CD14-positive monocyte (primary cell): ENCODE measurements at regions not wholly inside any gene's neighbourhood (a gene's known extent, or its start where the extent isn't known, plus 50 kb on each side); places are given as distances from the start of the nearest gene placed in this dataset.

Source experiments
- DNase-seq, 3 donors: peaks; one replicate each; pipeline ENCODE4 v3.0.0-alpha.2; 2011 to 2022
- H2AFZ ChIP-seq: 2 replicates; pipeline ENCODE4 v1.6.0; 2012; ENCODE audit warnings: mild to moderate bottlenecking, low read depth, low read length, inconsistent platforms; ENCODE audit not compliant: insufficient read depth, poor library complexity, severe bottlenecking
- H3K27ac ChIP-seq, 2 donors: 1 replicate in 1 of 2; 2 replicates in 1 of 2; pipeline ENCODE4 v1.5.1; 2012 to 2013; ENCODE audit warnings: low read length in 2 of 2, control low read depth in 1 of 2, inconsistent platforms in 1 of 2, low read depth in 1 of 2, mild to moderate bottlenecking in 1 of 2
- H3K27me3 ChIP-seq, 2 donors: one replicate each; pipeline versions ENCODE4 v1.6.0 to v1.6.1; 2011 to 2013; ENCODE audit warnings: low read length in 2 of 2; ENCODE audit not compliant: control insufficient read depth in 2 of 2, insufficient read depth in 2 of 2
- H3K36me3 ChIP-seq, 2 donors: replicated peaks in 1 of 2; 1 replicate in 1 of 2; 2 replicates in 1 of 2; pipeline versions ENCODE4 v1.5.1 to v1.6.1; 2012 to 2013; ENCODE audit warnings: low read length in 2 of 2, control low read depth in 1 of 2, inconsistent platforms in 1 of 2, mild to moderate bottlenecking in 1 of 2; ENCODE audit not compliant: insufficient read depth in 2 of 2, control insufficient read depth in 1 of 2
- H3K4me1 ChIP-seq, 2 donors: 1 replicate in 1 of 2; 2 replicates in 1 of 2; pipeline versions ENCODE4 v1.5.1 to v1.6.1; 2012 to 2013; ENCODE audit warnings: low read length in 2 of 2, control low read depth in 1 of 2, inconsistent platforms in 1 of 2, mild to moderate bottlenecking in 1 of 2, moderate library complexity in 1 of 2; ENCODE audit not compliant: insufficient read depth in 2 of 2, control insufficient read depth in 1 of 2
- H3K4me2 ChIP-seq: replicated peaks from 2 replicates; pipeline ENCODE3; 2012; ENCODE audit warnings: low read length, moderate library complexity, mild to moderate bottlenecking; ENCODE audit not compliant: poor library complexity, severe bottlenecking; ENCODE audit errors: extremely low read depth
- H3K4me3 ChIP-seq, 3 experiments: fragments of 200-600 bp in 1 of 3; sonication (generic) in 1 of 3; replicated peaks in 1 of 3; 1 replicate in 2 of 3; 2 replicates in 1 of 3; pipeline ENCODE4 v1.5.1; 2011 to 2013; ENCODE audit warnings: low read length in 3 of 3, mild to moderate bottlenecking in 3 of 3, control low read depth in 2 of 3, low read depth in 2 of 3, inconsistent platforms in 1 of 3, moderate library complexity in 1 of 3
- H3K79me2 ChIP-seq: 2 replicates; pipeline ENCODE4 v1.6.0; 2012; ENCODE audit warnings: mild to moderate bottlenecking, control low read depth, inconsistent platforms, low read length, moderate library complexity; ENCODE audit not compliant: insufficient read depth
- H3K9ac ChIP-seq: 2 replicates; pipeline ENCODE4 v1.6.0; 2017; ENCODE audit warnings: low read length, mild to moderate bottlenecking; ENCODE audit not compliant: insufficient read depth, poor library complexity, severe bottlenecking
- H3K9me3 ChIP-seq, 2 donors: replicated peaks in 1 of 2; 1 replicate in 1 of 2; 2 replicates in 1 of 2; pipeline versions ENCODE4 v1.5.1 to v1.6.1; 2012 to 2013; ENCODE audit warnings: low read length in 2 of 2, control low read depth in 1 of 2; ENCODE audit not compliant: control insufficient read depth in 1 of 2, insufficient read depth in 1 of 2
- H4K20me1 ChIP-seq: 2 replicates; pipeline ENCODE4 v1.6.0; 2012; ENCODE audit warnings: mild to moderate bottlenecking, low read length, control low read depth, moderate library complexity; ENCODE audit not compliant: insufficient read depth
- H3K27ac Mint-ChIP-seq, 7 donors: one replicate each; pipeline ENCODE4 v1.8.0; 2020; ENCODE audit warnings: mild to moderate bottlenecking in 7 of 7, mixed read lengths in 7 of 7, moderate library complexity in 6 of 7, inconsistent platforms in 2 of 7
- H3K27me3 Mint-ChIP-seq, 3 donors: one replicate each; pipeline ENCODE4 v1.8.0; 2021 to 2022; ENCODE audit warnings: low read depth in 3 of 3, mild to moderate bottlenecking in 3 of 3, mixed read lengths in 3 of 3, moderate library complexity in 3 of 3, inconsistent platforms in 1 of 3
- H3K36me3 Mint-ChIP-seq, 2 donors: one replicate each; pipeline ENCODE4 v1.8.0; 2020; ENCODE audit warnings: mixed read lengths in 2 of 2, inconsistent platforms in 1 of 2, mild to moderate bottlenecking in 1 of 2
- H3K4me1 Mint-ChIP-seq: one replicate; pipeline ENCODE4 v1.8.0; 2020; ENCODE audit warnings: mild to moderate bottlenecking, mixed read lengths
- H3K4me3 Mint-ChIP-seq, 2 donors: one replicate each; pipeline ENCODE4 v1.8.0; 2020; ENCODE audit warnings: mild to moderate bottlenecking in 2 of 2, mixed read lengths in 2 of 2, moderate library complexity in 1 of 2
- H3K9me3 Mint-ChIP-seq, 7 donors: one replicate each; pipeline ENCODE4 v1.8.0; 2020 to 2022; ENCODE audit warnings: mixed read lengths in 7 of 7, mild to moderate bottlenecking in 6 of 7, moderate library complexity in 6 of 7, inconsistent platforms in 2 of 7
- WGBS: methylation state at CpG from one replicate; pipeline ENCODE4 v1.1.5; 2013; ENCODE audit warnings: missing lambda C conversion rate; ENCODE audit not compliant: insufficient coverage; 5-methylcytosine and 5-hydroxymethylcytosine counted together
- intact Hi-C, 2 donors: fragments of 100-400 bp; cut with micrococcal nuclease; formaldehyde crosslinking; loops; one replicate each; pipeline versions ENCODE4 v1.15.0 to v1.15.1; 2023
- TF ChIP-seq, protein P1 (sequence below): fragments of 200-600 bp; IDR thresholded peaks from one replicate; pipeline ENCODE4 v1.8.0; 2022; ENCODE audit warnings: antibody characterized with exemption, mild to moderate bottlenecking

DNA sequence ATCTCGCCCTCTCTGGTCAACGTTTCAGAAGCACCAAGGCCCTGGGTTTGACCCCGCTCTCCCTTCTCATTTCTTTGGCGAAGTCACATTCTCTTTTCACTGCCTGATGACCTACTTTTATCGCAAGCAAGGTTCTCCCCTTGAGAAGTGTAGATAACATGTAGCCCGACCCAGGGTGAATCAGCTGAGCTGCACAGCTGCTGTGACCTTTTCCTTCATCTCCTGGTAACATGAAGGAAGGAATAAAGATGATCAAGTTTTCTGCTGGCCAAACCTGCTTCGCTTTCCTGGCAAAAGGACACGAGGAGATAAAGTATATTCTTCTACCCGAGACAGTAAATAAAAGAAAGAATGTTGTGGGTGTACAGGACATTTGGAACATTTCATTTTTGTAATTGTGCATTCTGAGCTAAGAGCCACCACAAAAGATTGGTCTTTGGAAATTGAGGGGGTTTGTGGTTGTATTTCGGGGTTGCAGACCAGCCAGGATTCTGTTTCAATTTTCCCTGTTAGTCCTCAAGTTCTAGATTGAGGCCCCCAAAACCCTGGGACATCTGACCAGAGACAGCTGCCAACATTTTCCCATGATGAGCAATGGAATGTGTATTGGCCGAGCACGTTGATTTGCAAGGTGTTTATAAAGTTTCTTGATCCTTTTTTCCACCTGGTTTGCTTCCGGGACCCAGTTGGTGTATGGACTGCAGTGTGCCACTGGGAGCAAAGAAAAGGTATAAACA lies 155.1 kb upstream of the ZNF462 start:
- no peak for DNase-seq
- no peak overlapping the region for H3K4me3 Mint-ChIP-seq
- Histone ChIP-seq H3K27ac (no peak overlapping the region), H2AFZ (no peak overlapping the region), H3K36me3 (no peaks in the 10 kb centered on the region), H3K27me3 (no peaks in the 10 kb centered on the region), H3K79me2 (no peaks in the 10 kb centered on the region), H3K9me3 (peaks cover 0 to 2% of the 10 kb centered on the region in 2 donors), H3K4me3 (no peak overlapping the region), H3K4me1 (no peaks in the 10 kb centered on the region), H4K20me1 (no peaks in the 10 kb centered on the region), H3K9ac (no peak overlapping the region), H3K4me2 (no peak overlapping the region)
- no peak overlapping the region for H3K27ac Mint-ChIP-seq
- no peaks in the 10 kb centered on the region for H3K36me3 Mint-ChIP-seq
- TF ChIP-seq, protein P1, sequence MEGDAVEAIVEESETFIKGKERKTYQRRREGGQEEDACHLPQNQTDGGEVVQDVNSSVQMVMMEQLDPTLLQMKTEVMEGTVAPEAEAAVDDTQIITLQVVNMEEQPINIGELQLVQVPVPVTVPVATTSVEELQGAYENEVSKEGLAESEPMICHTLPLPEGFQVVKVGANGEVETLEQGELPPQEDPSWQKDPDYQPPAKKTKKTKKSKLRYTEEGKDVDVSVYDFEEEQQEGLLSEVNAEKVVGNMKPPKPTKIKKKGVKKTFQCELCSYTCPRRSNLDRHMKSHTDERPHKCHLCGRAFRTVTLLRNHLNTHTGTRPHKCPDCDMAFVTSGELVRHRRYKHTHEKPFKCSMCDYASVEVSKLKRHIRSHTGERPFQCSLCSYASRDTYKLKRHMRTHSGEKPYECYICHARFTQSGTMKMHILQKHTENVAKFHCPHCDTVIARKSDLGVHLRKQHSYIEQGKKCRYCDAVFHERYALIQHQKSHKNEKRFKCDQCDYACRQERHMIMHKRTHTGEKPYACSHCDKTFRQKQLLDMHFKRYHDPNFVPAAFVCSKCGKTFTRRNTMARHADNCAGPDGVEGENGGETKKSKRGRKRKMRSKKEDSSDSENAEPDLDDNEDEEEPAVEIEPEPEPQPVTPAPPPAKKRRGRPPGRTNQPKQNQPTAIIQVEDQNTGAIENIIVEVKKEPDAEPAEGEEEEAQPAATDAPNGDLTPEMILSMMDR: no peak
- H3K4me1 Mint-ChIP-seq: no peaks in the 10 kb centered on the region
- intact Hi-C loops: no loop called here
- 92% methylated on average over 10 of the region's 13 CpGs for WGBS
- no peaks in the 10 kb centered on the region for H3K27me3 Mint-ChIP-seq
- H3K9me3 Mint-ChIP-seq: peaks cover 0 to 18% (median 4%) of the 10 kb centered on the region in 7 donors

GRCh38 chr9:106708475-106709146 lies 154.4 kb upstream of the ZNF462 start:
- intact Hi-C loops: no loop called here

More at GRCh38 chr9:106708475-106709146, 154.4 kb upstream of the ZNF462 start:
- TF ChIP-seq, protein P1: no peak
- H3K27ac Mint-ChIP-seq: no peak overlapping the region
- Histone ChIP-seq H3K4me2 (no peak overlapping the region), H3K27ac (no peak overlapping the region), H3K27me3 (no peaks in the 10 kb centered on the region), H3K36me3 (no peaks in the 10 kb centered on the region), H3K9me3 (peaks cover 0 to 2% of the 10 kb centered on the region in 2 donors), H4K20me1 (no peaks in the 10 kb centered on the region), H3K4me3 (no peak overlapping the region), H3K9ac (no peak overlapping the region), H3K79me2 (no peaks in the 10 kb centered on the region), H3K4me1 (no peaks in the 10 kb centered on the region), H2AFZ (no peak overlapping the region)
- DNase-seq: no peak
- H3K4me3 Mint-ChIP-seq: no peak overlapping the region
- no CpG with 5 or more reads among the region's 3 CpGs for WGBS
- no peaks in the 10 kb centered on the region for H3K4me1 Mint-ChIP-seq
- no peaks in the 10 kb centered on the region for H3K27me3 Mint-ChIP-seq
- peaks cover 0 to 18% (median 3%) of the 10 kb centered on the region in 7 donors for H3K9me3 Mint-ChIP-seq
- H3K36me3 Mint-ChIP-seq: no peaks in the 10 kb centered on the region
